ENCODE measurements at regions not wholly inside any gene's neighbourhood (a gene's known extent, or its start where the extent isn't known, plus 50 kb on each side); places are given as distances from the start of the nearest gene placed in this dataset.
"Not testable (repeated sequence)": the region's sequence is repeated elsewhere in the genome, so short reads cannot be mapped to it uniquely, and the experiment has no call there.

DNA sequence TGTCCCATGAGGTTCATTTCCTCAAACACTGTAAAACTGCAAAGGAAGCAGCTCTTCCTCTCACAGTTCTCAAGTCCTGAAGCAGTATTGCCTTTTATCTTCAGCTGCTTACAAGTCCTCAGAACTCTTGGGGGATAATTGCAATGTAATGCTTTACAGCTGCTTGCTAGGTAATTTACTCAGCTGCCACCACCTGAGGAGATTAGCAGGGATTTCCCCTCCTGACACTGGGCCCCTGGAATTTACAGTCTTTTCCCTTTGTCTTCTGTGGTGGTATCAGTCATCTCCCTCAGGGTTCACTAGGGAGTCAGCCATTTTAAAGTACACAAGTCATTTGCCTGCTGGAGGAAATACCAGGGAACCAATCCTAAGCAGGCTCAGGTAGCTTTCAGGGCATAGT, 754.3 kb upstream of the GRAMD2B start:
- TF ChIP-seq, protein P1, sequence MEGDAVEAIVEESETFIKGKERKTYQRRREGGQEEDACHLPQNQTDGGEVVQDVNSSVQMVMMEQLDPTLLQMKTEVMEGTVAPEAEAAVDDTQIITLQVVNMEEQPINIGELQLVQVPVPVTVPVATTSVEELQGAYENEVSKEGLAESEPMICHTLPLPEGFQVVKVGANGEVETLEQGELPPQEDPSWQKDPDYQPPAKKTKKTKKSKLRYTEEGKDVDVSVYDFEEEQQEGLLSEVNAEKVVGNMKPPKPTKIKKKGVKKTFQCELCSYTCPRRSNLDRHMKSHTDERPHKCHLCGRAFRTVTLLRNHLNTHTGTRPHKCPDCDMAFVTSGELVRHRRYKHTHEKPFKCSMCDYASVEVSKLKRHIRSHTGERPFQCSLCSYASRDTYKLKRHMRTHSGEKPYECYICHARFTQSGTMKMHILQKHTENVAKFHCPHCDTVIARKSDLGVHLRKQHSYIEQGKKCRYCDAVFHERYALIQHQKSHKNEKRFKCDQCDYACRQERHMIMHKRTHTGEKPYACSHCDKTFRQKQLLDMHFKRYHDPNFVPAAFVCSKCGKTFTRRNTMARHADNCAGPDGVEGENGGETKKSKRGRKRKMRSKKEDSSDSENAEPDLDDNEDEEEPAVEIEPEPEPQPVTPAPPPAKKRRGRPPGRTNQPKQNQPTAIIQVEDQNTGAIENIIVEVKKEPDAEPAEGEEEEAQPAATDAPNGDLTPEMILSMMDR (IDR thresholded peaks at IDR 0.05; ENCODE audit: partially characterized antibody, unreplicated experiment), result no peak
- no peak for DNase-seq
- no peak overlapping the region for H3K27ac Mint-ChIP-seq (ENCODE audit: unreplicated experiment)
- H3K9me3 Mint-ChIP-seq (ENCODE audit: unreplicated experiment), result no peaks in the 10 kb centered on the region
- no peaks in the 10 kb centered on the region for H3K36me3 Mint-ChIP-seq (ENCODE audit: unreplicated experiment)
- H3K4me3 Mint-ChIP-seq (ENCODE audit: unreplicated experiment), result no peak overlapping the region
- H3K27me3 Mint-ChIP-seq (ENCODE audit: unreplicated experiment), result no peaks in the 10 kb centered on the region
- H3K4me1 Mint-ChIP-seq (ENCODE audit: low read depth, unreplicated experiment), result no peaks in the 10 kb centered on the region

DNA sequence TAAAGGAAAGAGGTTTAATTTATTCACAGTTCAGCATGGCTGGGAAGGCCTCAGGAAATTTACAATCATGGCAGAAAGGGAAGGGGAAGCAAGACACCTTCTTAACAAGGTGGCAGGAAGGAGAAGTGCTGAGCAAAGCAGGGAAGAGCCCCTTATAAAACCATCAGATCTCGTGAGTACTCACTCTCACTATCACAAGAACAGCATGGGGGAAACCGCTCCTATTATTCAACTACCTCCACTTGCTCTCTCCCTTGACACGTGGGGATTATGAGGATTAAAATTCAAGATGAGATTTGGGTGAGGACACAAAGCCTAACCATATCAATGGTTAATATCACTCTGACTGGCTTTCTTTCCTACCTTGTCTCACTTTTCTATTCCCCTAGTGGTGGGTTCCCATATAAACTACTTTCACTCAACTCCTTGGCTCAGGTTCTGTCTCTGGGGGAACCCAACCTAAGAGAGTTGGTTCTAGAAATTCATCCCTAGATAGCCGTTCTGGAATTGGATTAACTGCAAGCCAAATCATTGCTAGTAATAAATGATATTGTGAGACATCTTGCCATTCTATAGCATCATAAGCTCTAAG, 749.8 kb upstream of the GRAMD2B start:
- no peak for DNase-seq
- H3K9me3 Mint-ChIP-seq (ENCODE audit: unreplicated experiment), result no peaks in the 10 kb centered on the region
- no peak overlapping the region for H3K4me3 Mint-ChIP-seq (ENCODE audit: unreplicated experiment)

DNA sequence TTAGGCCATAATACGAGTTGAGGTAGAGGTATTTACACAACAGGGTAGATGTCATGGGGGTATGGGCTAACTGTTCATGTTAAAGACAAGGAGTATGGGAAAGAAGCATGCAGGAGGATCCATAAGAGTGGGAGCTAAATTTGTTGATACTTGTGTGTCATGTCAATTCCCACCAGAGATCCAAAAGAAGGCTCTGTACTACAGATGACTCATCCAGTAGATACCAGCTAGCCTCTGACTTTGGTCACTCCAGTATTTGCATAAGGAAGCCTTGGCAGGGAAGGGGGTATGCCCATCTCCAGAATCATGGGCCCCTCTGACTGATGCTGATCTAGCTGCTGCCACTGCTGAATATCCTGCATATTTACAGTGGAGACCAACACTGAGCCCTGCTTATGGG, 743.7 kb upstream of the GRAMD2B start:
- TF ChIP-seq, protein P1 (IDR thresholded peaks at IDR 0.05; ENCODE audit: partially characterized antibody, unreplicated experiment), result no peak
- Mint-ChIP-seq H3K9me3 (ENCODE audit: unreplicated experiment) (no peaks in the 10 kb centered on the region), H3K27ac (ENCODE audit: unreplicated experiment) (no peak overlapping the region), H3K36me3 (ENCODE audit: unreplicated experiment) (peaks cover 4% of the 10 kb centered on the region), H3K4me1 (ENCODE audit: low read depth, unreplicated experiment) (no peaks in the 10 kb centered on the region), H3K27me3 (ENCODE audit: unreplicated experiment) (no peaks in the 10 kb centered on the region), H3K4me3 (ENCODE audit: unreplicated experiment) (no peak overlapping the region)
- DNase-seq, result no peak

More for the DNA sequence above, 749.8 kb upstream of the GRAMD2B start:
- Mint-ChIP-seq H3K36me3 (ENCODE audit: unreplicated experiment) (peaks cover 4% of the 10 kb centered on the region), H3K27me3 (ENCODE audit: unreplicated experiment) (no peaks in the 10 kb centered on the region), H3K27ac (ENCODE audit: unreplicated experiment) (no peak overlapping the region), H3K4me1 (ENCODE audit: low read depth, unreplicated experiment) (no peaks in the 10 kb centered on the region)
- TF ChIP-seq, protein P1 (IDR thresholded peaks at IDR 0.05; ENCODE audit: partially characterized antibody, unreplicated experiment), result peak; percentile 22

DNA sequence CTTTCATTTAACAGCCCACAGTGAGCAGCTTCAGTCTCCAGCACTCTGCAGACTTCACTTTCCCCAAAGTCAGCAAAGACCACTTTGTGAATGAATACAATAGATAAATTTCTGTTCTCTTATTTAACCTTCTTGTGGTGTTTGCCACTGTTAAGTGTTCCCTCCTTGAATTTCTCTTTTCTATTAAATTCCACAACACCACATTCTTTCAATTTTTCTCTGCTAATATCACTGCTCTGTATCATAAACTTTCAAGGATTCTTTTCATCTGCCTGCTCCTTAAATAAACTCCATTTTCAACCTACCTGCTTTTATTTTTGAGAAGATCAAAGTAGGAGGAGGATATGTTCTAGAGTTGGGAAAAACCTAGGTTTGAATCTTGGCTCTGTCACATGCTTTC, 739.5 kb upstream of the GRAMD2B start:
- H3K4me3 Mint-ChIP-seq (ENCODE audit: unreplicated experiment), result no peak overlapping the region
- H3K27ac Mint-ChIP-seq (ENCODE audit: unreplicated experiment), result no peak overlapping the region
- no peaks in the 10 kb centered on the region for H3K4me1 Mint-ChIP-seq (ENCODE audit: low read depth, unreplicated experiment)
- no peaks in the 10 kb centered on the region for H3K36me3 Mint-ChIP-seq (ENCODE audit: unreplicated experiment)
- no peak for DNase-seq
- H3K27me3 Mint-ChIP-seq (ENCODE audit: unreplicated experiment), result no peaks in the 10 kb centered on the region
- no peaks in the 10 kb centered on the region for H3K9me3 Mint-ChIP-seq (ENCODE audit: unreplicated experiment)
- TF ChIP-seq, protein P1 (IDR thresholded peaks at IDR 0.05; ENCODE audit: partially characterized antibody, unreplicated experiment), result no peak

DNA sequence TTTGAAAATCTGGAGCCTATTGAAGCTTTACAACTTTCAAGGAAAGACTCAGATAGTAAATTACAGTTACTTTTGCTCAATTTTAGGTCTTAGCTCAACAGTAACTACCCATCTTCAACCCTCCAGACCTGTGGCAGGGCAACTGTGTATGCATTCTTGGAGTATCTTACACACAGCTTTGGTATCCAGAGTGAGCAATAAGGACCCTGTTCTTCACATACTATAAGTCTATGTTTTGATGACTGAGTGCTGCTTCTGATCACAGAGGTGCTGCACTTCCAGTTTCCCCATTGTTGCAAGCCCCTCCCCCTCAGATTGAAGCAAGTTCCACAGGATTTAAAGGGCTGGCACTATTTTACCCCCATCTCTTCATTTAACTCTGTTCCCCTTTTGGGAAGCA, 737.4 kb upstream of the GRAMD2B start:
- Mint-ChIP-seq H3K4me3 (ENCODE audit: unreplicated experiment) (no peak overlapping the region), H3K27me3 (ENCODE audit: unreplicated experiment) (no peaks in the 10 kb centered on the region), H3K9me3 (ENCODE audit: unreplicated experiment) (no peaks in the 10 kb centered on the region), H3K36me3 (ENCODE audit: unreplicated experiment) (no peaks in the 10 kb centered on the region), H3K27ac (ENCODE audit: unreplicated experiment) (no peak overlapping the region), H3K4me1 (ENCODE audit: low read depth, unreplicated experiment) (no peaks in the 10 kb centered on the region)
- TF ChIP-seq, protein P1 (IDR thresholded peaks at IDR 0.05; ENCODE audit: partially characterized antibody, unreplicated experiment), result no peak
- no peak for DNase-seq

DNA sequence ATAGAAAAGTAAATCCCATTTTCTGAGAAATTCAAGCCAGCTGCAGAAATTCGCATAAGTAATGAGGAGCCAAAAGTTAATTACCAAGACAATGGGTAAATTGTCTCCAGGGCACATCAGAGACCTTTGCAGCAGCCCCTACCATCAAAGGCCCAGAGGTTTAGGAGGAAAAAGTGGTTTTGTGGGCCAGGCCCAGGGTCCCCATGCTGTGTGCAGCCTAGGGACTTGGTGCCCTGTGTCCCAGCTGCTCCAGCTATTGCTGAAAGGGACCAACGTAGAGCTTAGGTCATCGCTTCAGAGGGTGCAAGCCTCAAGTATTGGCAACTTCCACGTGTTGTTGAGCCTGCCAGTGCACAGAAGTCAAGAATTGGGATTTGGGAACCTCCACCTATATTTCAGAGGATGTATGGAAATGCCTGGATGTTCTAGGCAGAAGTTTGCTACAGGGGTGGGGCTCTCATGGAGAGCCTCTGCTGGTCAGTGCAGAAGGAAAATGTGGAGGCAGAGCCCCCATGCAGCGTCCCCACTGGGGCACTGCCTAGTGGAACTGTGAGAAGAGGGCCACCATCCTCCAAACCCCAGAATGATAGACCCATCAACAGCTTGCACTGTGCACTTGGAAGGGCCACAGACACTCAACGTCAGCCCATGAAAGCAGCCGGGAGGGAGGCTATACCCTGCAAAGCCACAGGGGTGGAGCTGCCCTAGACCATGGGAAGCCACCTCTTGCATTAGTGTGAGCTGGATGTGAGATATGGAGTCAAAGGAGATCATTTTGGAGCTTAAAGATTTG, 731.3 kb upstream of the GRAMD2B start:
- H3K27me3 Mint-ChIP-seq (ENCODE audit: unreplicated experiment); H3K9me3 Mint-ChIP-seq (ENCODE audit: unreplicated experiment); H3K4me3 Mint-ChIP-seq (ENCODE audit: unreplicated experiment); H3K27ac Mint-ChIP-seq (ENCODE audit: unreplicated experiment); DNase-seq; H3K4me1 Mint-ChIP-seq (ENCODE audit: low read depth, unreplicated experiment): not testable (repeated sequence)
- H3K36me3 Mint-ChIP-seq (ENCODE audit: unreplicated experiment), result peaks cover 12% of the 10 kb centered on the region

All from glutamatergic neuron (in vitro differentiated cells).